Panc1 (cell line): ENCODE measurements at regions not wholly inside any gene's neighbourhood (a gene's known extent, or its start where the extent isn't known, plus 50 kb on each side); places are given as distances from the start of the nearest gene placed in this dataset.

Experiments used
- CTCF ChIP-seq: fragments of 450-650 bp; IDR thresholded peaks from 2 replicates; pipeline ENCODE4 v1.5.1; 2017; ENCODE audit warnings: mild to moderate bottlenecking
- POLR2AphosphoS5 ChIP-seq: IDR thresholded peaks from 2 replicates; pipeline ENCODE4 v1.6.1; 2012; ENCODE audit warnings: mild to moderate bottlenecking, low read depth, low read length, moderate library complexity
- SIN3A ChIP-seq: IDR thresholded peaks from 2 replicates; pipeline ENCODE4 v1.6.1; 2012; ENCODE audit warnings: low read depth, mild to moderate bottlenecking, low read length, moderate library complexity, borderline replicate concordance; ENCODE audit not compliant: insufficient read depth
- TCF7L2 ChIP-seq: IDR thresholded peaks from 2 replicates; pipeline ENCODE4 v1.6.1; 2011; ENCODE audit warnings: mild to moderate bottlenecking, low read depth, low read length, inconsistent platforms
- TF ChIP-seq, protein P1 (sequence below), 2 experiments: IDR thresholded peaks; 2 replicates each; pipeline ENCODE4 v1.6.1; 2011 to 2012; ENCODE audit warnings: low read depth in 2 of 2, control low read depth in 1 of 2, low read length in 1 of 2, mild to moderate bottlenecking in 1 of 2, moderate library complexity in 1 of 2; ENCODE audit not compliant: insufficient read depth in 1 of 2

GRCh38 chrX:94695910-94696309, 1021.9 kb downstream of the FAM133A start:
- TF ChIP-seq POLR2AphosphoS5 (no peak), CTCF (no peak), SIN3A (no peak), TCF7L2 (no peak)
- TF ChIP-seq, protein P1, sequence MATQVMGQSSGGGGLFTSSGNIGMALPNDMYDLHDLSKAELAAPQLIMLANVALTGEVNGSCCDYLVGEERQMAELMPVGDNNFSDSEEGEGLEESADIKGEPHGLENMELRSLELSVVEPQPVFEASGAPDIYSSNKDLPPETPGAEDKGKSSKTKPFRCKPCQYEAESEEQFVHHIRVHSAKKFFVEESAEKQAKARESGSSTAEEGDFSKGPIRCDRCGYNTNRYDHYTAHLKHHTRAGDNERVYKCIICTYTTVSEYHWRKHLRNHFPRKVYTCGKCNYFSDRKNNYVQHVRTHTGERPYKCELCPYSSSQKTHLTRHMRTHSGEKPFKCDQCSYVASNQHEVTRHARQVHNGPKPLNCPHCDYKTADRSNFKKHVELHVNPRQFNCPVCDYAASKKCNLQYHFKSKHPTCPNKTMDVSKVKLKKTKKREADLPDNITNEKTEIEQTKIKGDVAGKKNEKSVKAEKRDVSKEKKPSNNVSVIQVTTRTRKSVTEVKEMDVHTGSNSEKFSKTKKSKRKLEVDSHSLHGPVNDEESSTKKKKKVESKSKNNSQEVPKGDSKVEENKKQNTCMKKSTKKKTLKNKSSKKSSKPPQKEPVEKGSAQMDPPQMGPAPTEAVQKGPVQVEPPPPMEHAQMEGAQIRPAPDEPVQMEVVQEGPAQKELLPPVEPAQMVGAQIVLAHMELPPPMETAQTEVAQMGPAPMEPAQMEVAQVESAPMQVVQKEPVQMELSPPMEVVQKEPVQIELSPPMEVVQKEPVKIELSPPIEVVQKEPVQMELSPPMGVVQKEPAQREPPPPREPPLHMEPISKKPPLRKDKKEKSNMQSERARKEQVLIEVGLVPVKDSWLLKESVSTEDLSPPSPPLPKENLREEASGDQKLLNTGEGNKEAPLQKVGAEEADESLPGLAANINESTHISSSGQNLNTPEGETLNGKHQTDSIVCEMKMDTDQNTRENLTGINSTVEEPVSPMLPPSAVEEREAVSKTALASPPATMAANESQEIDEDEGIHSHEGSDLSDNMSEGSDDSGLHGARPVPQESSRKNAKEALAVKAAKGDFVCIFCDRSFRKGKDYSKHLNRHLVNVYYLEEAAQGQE (IDR thresholded peaks at IDR 0.05; ENCODE audit: insufficient read depth in 1 of 2, low read depth in 2 of 2, low read length in 1 of 2): no peak
